Right forelimb (tissue), 1 donor: ENCODE measurements at regions not wholly inside any gene's neighbourhood (a gene's known extent, or its start where the extent isn't known, plus 50 kb on each side); places are given as distances from the start of the nearest gene placed in this dataset.
"Not testable (repeated sequence)": the region's sequence is repeated elsewhere in the genome, so short reads cannot be mapped to it uniquely, and the experiment has no call there.

Experiments
- DNase-seq: peaks from one replicate; pipeline ENCODE4 v3.0.0-alpha.2; 2018

DNA sequence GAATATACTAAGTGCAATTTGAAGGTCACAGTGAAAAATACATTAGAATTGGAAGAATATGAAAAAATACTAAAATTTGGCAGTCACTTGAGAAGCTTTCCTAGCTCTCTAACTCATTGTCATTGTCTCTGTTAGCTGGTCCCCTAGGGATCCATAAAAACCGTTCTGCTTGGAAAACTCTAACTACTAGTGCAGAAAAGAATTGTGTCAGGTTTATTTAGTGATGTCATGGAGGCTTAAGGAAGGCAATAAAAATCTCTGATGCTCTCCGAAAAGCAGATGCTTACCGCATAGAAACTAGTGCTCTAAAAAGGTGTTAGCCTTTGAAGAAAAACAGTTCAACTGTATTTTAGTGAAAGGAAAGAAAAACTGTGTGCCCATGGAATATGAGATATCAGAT, 150.1 kb upstream of the DLGAP1 start:
- DNase-seq: no peak

- DNase-seq: no peak
Observed at GRCh38 chr18:4603955-4604354, 148.8 kb upstream of the DLGAP1 start.

DNA sequence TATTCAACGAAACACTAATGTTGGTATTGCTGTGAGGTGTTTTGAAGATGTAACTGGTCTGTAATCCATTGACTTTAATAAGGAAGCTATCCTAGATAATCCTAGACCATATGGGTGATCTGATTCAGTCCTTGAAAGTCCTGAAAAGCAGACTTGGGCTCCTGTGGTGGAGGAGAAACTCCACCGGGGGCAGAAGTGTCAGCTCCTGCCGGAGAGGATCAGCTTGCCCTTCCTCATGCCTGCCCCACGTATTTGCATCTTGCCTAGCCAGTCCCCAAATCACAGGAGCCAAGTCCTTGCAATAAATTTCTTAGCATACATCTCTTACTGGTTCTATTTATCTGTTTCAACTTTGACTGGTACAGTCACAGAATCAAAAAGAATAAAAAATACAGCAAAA, 144.2 kb upstream of the DLGAP1 start:
- no peak for DNase-seq

- DNase-seq: no peak
Observed at GRCh38 chr18:4597301-4597700, 142.2 kb upstream of the DLGAP1 start.

DNA sequence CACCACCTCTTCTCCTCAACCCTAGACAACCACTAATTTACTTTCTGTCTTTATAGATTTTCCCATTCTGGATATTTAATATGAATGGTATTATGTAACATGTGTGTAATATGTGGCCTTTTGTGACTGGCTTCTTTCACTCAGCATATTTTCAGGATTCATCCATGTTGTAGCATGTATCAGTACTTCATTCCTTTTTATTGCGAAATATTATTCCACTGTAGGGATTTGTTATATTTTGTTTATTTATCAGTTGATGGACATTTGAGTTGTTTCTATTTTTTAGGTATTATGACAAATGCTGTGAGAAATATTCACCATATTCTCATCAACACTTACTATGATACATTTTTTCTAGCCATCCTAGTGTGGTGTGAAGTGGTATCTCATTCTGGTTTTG, 138.8 kb upstream of the DLGAP1 start:
- no peak for DNase-seq

GRCh38 chr18:4593459-4593858, 138.4 kb upstream of the DLGAP1 start:
- no peak for DNase-seq

DNA sequence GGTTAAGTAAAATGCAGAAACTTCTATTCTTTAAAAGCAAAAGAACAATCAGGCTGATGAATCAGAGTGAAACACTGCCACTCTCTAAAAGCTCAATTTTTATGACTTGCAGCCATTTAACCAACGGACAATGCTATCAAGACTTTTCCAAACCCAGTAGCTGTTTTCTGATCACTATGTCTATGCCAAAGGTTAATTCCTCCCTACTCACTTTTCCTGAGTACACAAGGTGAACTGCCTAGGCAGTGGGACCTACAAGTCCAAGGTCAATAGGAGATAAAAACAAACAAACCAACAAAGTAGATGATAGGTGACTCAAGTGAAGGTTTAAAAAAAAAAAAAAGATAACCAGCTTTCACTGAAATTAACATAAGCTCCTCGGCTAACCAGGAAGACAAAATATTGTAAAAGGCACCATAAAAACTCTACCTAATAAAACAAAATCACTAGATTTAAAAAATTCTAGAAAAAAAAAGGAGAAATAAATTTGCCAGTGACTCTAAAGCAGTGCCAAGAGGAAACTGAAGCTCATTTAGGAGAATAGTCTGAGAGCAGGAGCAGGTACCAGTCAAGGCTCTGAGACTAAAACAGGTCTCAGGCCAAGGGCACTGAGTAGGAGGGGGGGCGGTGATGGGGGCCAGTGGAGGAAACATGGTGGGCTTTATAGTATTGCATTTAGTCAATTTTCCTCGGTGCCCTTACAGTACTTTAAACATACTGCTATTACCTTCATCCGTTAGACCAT, 134.1 kb upstream of the DLGAP1 start:
- DNase-seq: no peak

DNA sequence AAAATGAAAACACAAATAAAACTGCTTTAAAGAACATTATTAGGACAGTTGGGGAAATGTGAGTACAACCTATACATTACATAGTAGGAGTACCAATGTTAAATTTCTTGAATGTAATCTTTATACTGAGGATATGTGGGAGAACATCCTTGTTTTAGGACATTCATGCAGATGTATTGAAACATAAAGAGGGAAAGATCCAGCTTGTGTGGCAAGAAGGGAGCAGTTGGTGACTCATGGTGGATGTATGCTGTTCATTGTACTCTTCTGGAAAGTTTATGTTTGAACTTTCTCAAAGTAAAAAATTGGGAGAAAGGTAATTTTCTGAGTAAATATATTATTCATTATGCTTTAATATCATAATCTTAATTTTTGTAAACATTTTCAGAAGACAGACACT, 132.1 kb upstream of the DLGAP1 start:
- no peak for DNase-seq

DNA sequence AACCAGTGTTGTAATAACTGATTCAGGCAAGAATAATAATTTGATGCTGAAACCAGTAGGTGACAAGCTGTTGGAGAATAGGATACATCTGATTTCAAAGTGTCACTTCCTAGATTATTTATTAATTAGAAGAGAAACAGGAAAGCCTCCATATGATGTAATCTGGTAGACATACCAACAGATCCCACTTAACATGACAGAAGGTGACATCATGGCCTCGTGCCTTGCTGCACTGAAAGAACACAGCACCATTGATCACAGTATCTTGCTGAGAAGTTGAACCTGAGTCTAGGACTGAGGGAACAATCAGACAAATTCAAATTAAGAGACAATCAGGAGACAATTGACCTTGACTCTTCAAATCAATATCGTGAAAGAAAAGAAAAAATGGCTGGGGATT, 131.6 kb upstream of the DLGAP1 start:
- no peak for DNase-seq

DNA sequence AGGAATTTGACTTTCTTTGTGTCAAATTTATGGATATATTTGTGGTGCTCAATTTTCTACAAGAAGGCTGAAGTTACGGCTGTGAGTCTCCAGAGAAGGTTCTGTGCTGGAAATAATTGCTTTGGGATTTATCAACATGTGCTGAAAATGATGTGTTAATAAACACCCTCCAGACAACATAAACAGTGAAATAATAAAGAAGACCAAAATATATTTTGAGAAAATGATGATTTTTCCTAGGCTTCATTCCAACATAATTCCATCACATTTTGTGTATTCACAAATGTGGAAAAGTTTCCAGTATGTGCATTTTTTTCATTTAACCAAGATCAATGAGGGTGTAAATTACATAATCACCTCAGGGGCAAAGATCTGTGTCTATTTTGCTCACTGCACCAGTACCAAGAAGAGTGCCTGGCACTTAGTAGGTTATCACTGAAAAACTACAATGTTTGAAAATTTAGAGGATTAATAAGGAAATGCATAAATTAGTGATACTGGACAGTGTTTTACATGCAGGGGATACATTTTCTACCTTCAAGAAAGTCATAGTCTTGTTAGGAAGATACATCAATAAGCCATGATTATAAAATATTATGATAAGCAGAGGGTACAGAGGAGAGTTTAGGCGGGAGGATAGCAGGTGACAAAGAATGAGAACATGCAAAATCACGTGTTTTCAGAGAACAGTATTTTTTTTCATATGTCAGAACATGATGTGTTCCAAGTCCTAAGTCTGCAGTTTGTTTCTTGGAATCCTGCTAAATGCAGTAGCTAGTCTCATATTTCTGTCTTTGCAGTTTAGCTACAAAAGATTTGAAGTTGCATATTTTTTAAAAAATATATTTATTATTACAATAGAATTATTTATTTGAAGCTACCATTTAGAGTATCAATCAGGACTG, 127.6 kb upstream of the DLGAP1 start:
- no peak for DNase-seq

DNA sequence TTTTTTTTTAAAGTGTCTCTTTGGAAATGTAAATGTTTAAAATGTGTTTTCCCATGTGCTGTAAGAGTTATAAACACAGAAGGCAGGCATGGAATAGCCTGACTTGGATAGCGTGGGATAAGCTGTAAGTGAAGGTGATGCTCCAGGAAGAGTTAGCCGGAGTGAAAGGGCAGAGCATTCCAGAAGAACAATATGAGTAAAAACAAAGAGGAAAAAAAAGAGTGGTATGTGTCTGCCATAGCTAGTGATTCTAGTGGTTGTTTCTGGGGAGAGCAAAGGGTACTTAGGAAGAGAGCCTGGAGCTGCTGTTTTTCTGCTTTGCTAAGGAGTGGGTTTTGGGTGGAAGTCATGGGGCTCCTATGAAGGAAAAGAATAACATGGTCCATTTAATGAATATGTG, 126.9 kb upstream of the DLGAP1 start:
- no peak for DNase-seq

GRCh38 chr18:4578449-4578848, 123.3 kb upstream of the DLGAP1 start:
- no peak for DNase-seq

GRCh38 chr18:4573735-4574134, 118.6 kb upstream of the DLGAP1 start:
- no peak for DNase-seq

- DNase-seq: no peak
Observed at GRCh38 chr18:4557502-4557901, 102.4 kb upstream of the DLGAP1 start.

DNA sequence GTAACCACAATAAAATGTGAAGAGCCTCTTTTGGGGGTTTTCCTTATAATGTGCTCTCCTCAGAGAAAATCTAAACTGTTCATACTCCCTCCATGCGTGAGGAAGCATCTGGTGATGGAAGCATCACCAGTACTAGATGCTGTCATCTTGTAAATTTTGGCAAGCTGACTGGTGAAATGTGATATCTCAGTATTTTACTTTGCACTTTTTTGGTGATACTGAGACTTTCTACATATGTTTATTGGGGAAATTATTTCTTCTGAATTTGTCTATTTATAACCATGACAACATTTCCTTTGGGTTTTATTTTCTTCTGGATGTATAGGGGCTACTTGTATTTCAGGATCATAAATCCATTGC, 95.9 kb upstream of the DLGAP1 start:
- no peak for DNase-seq

DNA sequence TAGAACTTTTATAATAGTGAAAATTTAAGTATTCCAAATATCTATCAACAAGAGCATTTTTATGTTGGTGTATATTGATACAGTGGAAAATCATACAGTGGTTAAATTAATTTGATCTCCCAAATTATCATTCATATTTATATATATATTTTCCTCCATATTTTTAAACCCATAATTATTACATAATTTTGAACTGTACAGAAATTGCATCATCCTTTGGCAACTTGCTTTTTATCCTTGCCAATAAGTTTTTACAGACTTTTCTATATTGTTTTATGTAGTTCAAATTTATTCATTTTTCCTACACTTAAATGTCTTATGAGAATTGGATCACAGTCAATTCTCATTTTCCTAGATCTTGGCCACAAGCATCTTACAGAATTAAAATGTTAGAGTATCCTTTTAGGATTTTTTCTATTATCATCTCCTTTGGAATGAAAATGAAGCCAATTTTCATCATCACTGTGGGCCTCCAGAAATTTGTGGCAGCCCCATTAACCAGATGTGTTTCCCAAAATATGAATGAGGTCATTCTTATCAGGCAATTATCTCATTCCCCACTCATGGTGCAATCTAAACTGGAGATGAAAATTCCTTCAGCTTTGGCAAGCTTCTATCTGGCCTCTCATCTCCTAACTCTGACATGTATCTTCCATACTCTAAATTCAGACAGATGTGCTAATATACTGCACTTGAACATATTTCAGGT, 94.2 kb upstream of the DLGAP1 start:
- no peak for DNase-seq

- DNase-seq: no peak
Observed at GRCh38 chr18:4547126-4547525, 92.0 kb upstream of the DLGAP1 start.

DNA sequence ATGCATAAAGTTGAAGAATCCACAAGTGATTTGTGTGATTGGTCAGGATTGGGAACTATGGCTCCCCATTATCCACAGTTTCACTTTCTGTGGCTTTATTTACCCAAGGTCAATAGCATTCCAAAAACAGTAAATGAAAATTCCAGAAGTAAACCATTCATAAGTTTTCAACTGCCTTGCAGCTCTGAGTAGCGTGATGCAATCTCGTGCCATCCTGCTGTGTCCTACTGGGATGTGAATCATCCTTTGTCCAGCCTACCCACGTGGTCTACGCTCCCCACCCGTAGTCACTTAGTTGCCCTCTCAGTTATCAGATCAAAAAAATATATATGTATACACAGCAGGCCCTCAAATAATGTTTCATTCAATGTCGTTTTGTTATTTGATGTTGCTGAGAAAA, 89.0 kb upstream of the DLGAP1 start:
- no peak for DNase-seq

GRCh38 chr18:4543711-4544110, 88.6 kb upstream of the DLGAP1 start:
- DNase-seq: no peak

DNA sequence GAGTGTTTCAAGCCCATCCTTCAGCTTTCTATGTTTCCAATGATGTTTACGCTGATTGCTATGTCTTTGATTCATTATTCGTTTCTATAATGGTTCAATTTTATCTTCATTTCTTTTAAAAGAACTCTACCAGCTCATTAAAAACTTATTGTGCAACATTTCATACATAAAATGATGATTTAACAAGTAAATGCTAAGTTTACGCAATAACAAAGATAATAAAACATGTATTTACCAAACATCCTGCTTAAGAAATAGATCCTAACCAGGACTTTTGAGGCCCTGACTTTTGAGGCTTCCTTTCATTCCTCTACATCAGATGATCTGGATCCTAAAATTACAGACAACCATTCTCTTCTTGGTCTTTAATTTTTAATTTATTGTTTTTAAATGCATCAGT, 86.5 kb upstream of the DLGAP1 start:
- DNase-seq: no peak

GRCh38 chr18:4536447-4536846, 81.3 kb upstream of the DLGAP1 start:
- no peak for DNase-seq

GRCh38 chr18:4528405-4528804, 73.3 kb upstream of the DLGAP1 start:
- no peak for DNase-seq

DNA sequence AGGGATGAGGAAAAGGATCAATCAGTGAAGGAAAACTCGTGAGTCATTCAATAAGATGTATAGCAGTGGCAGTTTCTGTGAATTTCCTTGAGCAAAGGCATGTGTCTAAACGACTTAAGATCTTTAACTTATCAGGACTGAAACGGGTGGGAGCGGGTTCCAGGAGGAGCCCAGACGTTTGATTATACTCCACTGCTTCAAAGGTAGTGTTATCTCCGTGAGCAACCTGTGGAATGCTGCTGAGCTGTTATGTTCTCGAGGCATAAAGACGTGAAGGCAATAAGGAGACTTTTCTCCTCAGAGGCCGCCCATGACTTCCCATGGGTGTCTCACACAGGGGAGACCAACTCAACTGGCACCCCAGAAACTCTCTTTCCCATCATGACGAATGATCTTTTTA, 72.7 kb upstream of the DLGAP1 start:
- not testable (repeated sequence) for DNase-seq

- DNase-seq: no peak
Observed at GRCh38 chr18:4524096-4524495, 69.0 kb upstream of the DLGAP1 start.
